Colonic mucosa (tissue), 4 donors: ENCODE measurements at regions not wholly inside any gene's neighbourhood (a gene's known extent, or its start where the extent isn't known, plus 50 kb on each side); places are given as distances from the start of the nearest gene placed in this dataset.
"Not testable (repeated sequence)": the region's sequence is repeated elsewhere in the genome, so short reads cannot be mapped to it uniquely, and the experiment has no call there.

Source experiments
- DNase-seq: peaks from one replicate; pipeline ENCODE4 v3.0.0-alpha.2; 2020
- H3K27ac ChIP-seq: fragments of 200-600 bp; one replicate; pipeline ENCODE4 v1.8.0; 2021
- H3K27me3 ChIP-seq: fragments of 200-600 bp; one replicate; pipeline ENCODE4 v1.8.0; 2021
- H3K36me3 ChIP-seq: fragments of 200-600 bp; one replicate; pipeline ENCODE4 v1.8.0; 2021
- H3K4me1 ChIP-seq: fragments of 200-600 bp; one replicate; pipeline ENCODE4 v1.8.0; 2021; ENCODE audit warnings: mild to moderate bottlenecking
- H3K4me3 ChIP-seq: fragments of 200-600 bp; one replicate; pipeline ENCODE4 v1.8.0; 2021
- H3K9ac ChIP-seq, 2 donors: one replicate each; pipeline ENCODE4 v1.7.0; 2013; ENCODE audit warnings: control low read depth in 2 of 2, low read depth in 2 of 2, low read length in 2 of 2
- H3K9me3 ChIP-seq: fragments of 200-600 bp; one replicate; pipeline ENCODE4 v1.8.0; 2021
- intact Hi-C: fragments of 100-400 bp; cut with DNase I; formaldehyde crosslinking; loops from one replicate; pipeline ENCODE4 v1.14.1; 2022
- TF ChIP-seq, protein P1 (sequence below): fragments of 200-600 bp; IDR thresholded peaks from one replicate; pipeline ENCODE4 v1.8.0; 2022; ENCODE audit warnings: antibody characterized with exemption, mild to moderate bottlenecking
- donor health status: healthy.
- donor health status: DM: no; HTN: no; CAD: no.
- donor health status: DM: no; HTN: no; CAD: no.

DNA sequence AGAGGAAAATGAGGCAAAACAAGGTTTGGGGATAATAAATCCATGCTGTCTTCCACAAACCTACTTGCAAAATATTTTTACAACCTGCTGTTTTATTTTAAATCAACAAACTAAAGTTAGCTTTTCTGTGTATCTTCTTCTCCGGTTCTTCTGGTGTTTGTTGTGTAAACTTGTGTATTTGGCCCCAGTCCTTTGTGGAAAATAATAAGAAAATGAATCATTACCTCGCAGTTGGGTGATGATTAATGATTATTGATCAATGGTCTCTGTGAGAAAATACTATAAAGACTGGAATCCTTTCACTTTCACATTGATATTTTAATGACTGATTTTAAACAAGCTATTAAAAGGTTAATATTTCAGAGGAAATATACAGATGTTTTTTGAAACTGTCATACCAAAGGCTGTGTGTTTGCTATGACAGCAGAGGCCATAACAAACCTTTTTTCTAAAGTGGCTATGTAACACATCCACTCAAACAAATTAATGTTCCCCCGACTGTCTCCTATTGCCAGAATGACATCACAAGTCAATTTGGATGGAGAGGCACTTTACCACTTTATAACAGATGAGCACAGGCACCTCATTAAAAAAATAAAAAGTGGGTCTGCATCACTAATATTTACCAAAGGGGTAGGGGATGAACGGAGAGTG is 152.5 kb downstream of the MEX3B start:
- intact Hi-C loops = no loop called here
- no peaks in the 10 kb centered on the region for H3K9me3 ChIP-seq
- H3K27ac ChIP-seq = no peak overlapping the region
- H3K27me3 ChIP-seq = no peaks in the 10 kb centered on the region
- H3K9ac ChIP-seq = no peak overlapping the region
- no peaks in the 10 kb centered on the region for H3K36me3 ChIP-seq
- H3K4me3 ChIP-seq = no peak overlapping the region
- no peak for DNase-seq
- TF ChIP-seq, protein P1, sequence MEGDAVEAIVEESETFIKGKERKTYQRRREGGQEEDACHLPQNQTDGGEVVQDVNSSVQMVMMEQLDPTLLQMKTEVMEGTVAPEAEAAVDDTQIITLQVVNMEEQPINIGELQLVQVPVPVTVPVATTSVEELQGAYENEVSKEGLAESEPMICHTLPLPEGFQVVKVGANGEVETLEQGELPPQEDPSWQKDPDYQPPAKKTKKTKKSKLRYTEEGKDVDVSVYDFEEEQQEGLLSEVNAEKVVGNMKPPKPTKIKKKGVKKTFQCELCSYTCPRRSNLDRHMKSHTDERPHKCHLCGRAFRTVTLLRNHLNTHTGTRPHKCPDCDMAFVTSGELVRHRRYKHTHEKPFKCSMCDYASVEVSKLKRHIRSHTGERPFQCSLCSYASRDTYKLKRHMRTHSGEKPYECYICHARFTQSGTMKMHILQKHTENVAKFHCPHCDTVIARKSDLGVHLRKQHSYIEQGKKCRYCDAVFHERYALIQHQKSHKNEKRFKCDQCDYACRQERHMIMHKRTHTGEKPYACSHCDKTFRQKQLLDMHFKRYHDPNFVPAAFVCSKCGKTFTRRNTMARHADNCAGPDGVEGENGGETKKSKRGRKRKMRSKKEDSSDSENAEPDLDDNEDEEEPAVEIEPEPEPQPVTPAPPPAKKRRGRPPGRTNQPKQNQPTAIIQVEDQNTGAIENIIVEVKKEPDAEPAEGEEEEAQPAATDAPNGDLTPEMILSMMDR = no peak
- no peaks in the 10 kb centered on the region for H3K4me1 ChIP-seq

GRCh38 chr15:81890496-81890895 is 155.3 kb downstream of the MEX3B start:
- no peaks in the 10 kb centered on the region for H3K4me1 ChIP-seq
- no peaks in the 10 kb centered on the region for H3K36me3 ChIP-seq
- no peak overlapping the region for H3K27ac ChIP-seq
- DNase-seq = no peak
- TF ChIP-seq, protein P1 = no peak
- H3K4me3 ChIP-seq = no peak overlapping the region
- intact Hi-C loops = no loop called here
- no peaks in the 10 kb centered on the region for H3K27me3 ChIP-seq
- H3K9ac ChIP-seq = no peak overlapping the region
- no peaks in the 10 kb centered on the region for H3K9me3 ChIP-seq

DNA sequence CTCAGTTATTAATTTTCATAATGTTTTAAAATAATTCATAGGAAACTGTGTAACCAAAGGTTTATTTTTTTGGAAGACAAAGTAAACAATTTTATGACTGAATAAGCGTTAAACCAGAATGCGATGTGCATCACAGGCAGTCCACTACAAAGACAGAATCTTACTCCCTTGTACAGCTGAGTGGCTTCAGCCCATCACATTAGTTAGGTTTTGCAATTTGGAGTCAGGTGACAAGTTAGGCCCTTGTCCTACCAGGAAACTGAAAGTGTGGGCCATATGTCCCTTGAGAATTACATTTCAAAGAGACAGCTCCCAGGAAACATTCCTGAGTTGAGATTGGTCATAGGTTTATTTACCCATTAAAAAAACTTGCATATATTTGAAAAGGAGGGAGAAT is 156.3 kb downstream of the MEX3B start:
- Histone ChIP-seq H3K36me3 (no peaks in the 10 kb centered on the region), H3K9ac (no peak overlapping the region), H3K9me3 (no peaks in the 10 kb centered on the region), H3K27me3 (no peaks in the 10 kb centered on the region), H3K4me3 (no peak overlapping the region), H3K27ac (no peak overlapping the region), H3K4me1 (no peaks in the 10 kb centered on the region)
- TF ChIP-seq, protein P1 = no peak
- intact Hi-C loops = no loop called here
- DNase-seq = no peak

DNA sequence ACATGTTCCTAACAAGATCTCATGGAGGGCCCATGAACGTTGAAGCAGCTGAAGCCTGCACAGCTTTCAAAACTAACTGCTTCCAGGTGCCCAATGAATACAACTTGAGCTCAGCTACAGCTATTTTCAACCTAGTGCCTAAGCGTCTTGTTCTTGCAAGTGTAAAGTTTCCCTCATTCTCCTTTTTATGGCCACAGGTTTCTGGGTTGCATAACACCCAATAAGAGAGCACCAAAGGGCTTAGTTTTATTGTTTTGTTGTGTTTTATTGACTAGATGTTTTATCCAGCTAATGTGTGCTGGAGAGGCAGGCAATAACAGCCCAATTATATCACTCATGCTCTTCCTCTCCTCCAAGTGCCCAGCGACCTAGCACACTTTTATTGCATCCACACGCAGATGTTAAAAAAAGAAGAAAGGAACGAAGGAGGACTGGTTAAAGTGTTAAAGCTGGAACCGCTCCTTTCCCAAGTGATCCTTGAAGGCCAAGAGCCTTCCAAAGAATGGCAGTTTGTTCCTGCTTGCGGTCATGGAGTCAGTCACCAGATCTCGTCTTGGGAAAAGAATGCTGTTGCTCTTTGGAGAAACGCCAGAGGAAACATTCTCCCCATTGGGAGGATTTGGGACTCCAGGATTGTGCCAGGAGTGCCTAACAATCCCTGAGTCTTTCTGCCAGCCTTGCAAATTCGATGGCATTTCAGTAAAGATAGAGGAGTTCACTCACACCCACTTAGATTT is 156.9 kb downstream of the MEX3B start:
- Histone ChIP-seq H3K9ac (no peak overlapping the region), H3K9me3 (no peaks in the 10 kb centered on the region), H3K36me3 (no peaks in the 10 kb centered on the region), H3K27me3 (no peaks in the 10 kb centered on the region), H3K4me1 (no peaks in the 10 kb centered on the region), H3K27ac (no peak overlapping the region), H3K4me3 (no peak overlapping the region)
- DNase-seq = no peak
- TF ChIP-seq, protein P1 = no peak
- intact Hi-C loops = no loop called here

GRCh38 chr15:81887912-81888311 is 157.9 kb downstream of the MEX3B start:
- Histone ChIP-seq H3K27ac (no peak overlapping the region), H3K4me1 (no peaks in the 10 kb centered on the region), H3K36me3 (no peaks in the 10 kb centered on the region), H3K27me3 (no peaks in the 10 kb centered on the region), H3K4me3 (no peak overlapping the region), H3K9me3 (no peaks in the 10 kb centered on the region), H3K9ac (no peak overlapping the region)
- TF ChIP-seq, protein P1 = no peak
- intact Hi-C loops = no loop called here
- DNase-seq = no peak

- H3K9ac ChIP-seq, DNase-seq, intact Hi-C loops, H3K4me3 ChIP-seq, H3K27me3 ChIP-seq, H3K4me1 ChIP-seq, H3K27ac ChIP-seq, H3K36me3 ChIP-seq, H3K9me3 ChIP-seq: not testable (repeated sequence)
These were observed 158.6 kb downstream of the MEX3B start for GRCh38 chr15:81887188-81887587.
